NCI-H446 (cell line): ENCODE measurements at regions not wholly inside any gene's neighbourhood (a gene's known extent, or its start where the extent isn't known, plus 50 kb on each side); places are given as distances from the start of the nearest gene placed in this dataset.

Source experiments
- DNase-seq, 2 experiments: peaks; one replicate each; lab custom pipeline; 2025; lab: John Stamatoyannopoulos, UW

DNA sequence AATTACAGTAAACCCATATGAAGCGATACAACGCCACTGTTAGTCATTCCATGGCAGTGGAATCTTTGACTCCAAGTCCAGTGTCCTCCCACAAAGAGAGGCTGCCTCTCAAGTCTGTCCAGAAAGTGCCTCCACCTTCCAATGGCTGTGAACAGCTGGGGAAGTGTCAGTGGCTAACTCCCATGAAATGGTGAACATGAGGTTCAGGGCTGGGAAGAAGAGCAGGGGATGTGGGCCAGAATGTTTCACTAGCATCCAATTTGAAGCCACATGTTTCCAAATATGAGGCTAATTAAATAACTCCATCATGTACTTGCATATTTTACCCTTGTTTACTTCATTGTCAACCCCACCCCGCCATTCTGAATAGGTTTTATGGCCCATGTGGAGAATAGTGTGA, 53.1 kb upstream of the CHST15 start:
- DNase-seq = no peak

DNA sequence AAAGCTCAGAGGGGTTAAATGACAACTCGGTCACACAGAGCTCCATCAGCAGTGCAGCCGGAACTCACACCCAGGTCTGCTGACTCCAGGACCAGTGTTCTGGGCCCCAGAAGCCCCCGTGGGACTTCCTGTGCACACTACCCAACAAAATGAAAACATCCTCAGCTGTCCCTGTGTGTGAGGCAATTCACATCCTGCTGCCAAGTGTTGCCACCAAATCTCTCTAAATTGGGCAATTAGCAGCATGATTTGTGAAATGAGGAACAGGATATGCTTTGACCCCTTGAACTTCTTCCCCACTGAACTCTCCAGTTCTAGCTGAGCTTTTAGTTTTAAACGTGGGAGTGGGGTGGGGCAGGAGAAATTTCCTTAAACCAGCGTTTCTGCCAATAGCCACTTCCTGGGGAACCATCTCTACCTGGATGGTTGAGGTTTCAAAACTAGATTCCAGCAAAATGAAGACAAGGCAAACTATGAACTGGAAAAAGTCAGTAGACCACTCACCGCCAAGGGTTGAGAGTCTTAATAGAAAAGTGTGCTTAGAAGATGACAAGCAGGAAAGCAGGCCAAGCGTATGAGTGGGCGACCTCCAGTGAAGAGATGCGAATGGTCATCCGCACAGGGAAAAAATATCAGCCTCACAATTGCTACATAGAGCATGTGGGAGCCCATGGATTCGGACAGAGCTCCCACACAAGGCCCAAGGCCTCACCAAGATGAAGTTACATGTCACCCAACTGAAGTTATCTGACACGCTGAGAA, 51.9 kb upstream of the CHST15 start:
- no peak for DNase-seq

DNA sequence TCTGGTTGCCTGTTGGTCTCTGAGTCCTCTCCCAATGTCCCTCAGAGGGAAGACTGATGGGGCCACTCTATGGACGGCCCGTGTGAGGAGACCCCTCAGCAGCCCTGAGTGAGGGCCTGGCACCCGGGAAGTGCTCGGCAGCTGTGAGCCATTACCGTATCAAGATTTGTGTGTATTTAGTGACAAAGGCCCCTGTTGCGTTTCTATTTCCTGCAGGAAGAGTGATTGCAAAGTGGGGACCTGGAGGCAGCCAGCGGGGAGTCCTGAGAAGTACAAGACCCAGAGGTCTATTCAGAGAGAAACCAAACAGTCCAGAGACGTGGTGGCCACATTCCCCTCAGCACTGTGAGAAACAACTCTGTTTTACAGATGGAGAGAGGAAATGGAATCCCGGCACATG, 51.1 kb upstream of the CHST15 start:
- no peak for DNase-seq

DNA sequence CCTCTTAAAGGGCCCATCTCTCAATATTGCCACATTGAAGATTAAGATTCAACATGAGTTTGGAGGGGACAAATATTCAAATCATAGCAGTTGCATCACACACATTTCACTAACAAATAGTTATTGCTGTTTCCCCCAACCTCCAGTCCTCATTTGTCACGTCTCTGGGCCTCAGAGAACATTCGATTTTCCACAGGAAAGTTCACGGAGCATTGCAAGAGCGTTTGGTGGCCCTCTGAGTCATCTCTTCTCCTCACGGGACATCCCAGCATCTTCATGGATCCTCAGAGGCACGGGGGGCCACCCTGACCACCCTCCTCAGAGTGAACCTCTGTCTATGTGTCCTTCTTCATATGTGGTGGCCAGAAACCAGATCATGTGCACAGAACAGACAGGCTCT, 50.3 kb upstream of the CHST15 start:
- DNase-seq = no peak
